ENCODE measurements at regions not wholly inside any gene's neighbourhood (a gene's known extent, or its start where the extent isn't known, plus 50 kb on each side); places are given as distances from the start of the nearest gene placed in this dataset.

DNA sequence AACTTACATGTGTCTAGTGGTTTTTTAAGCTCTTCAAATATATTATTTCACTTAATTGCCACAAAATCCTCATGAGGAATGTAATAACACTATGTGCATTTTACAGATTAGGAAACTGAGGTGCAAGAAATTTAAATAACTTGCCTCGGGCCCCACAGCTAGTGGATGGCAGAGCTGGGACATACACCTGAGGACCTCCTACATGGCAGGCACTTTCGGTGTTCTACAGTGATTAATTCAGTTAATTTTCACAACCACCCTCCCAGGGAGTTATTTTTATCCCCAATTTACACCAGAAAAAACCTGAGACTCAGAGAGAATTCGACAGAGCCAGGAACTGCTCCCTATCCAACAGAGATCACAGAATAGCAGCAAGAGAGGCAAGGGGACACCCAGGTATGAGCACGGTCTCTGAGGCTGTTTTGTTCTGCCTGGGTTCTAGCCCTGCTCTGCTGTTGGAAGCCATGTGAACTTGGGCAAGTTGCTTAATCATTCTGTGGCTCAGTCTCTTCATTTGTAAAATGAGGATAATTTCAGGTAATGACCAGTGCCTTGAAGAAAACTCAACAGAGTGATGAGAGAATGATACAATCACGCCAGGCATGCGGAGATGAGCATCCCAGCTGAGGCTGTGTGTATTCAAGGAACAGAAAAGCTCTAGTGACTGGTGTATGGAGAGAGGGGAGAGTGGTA, 82.3 kb downstream of the MYCN start:
- Histone ChIP-seq H3K4me3 (no peak overlapping the region), H3K27me3 (no peaks in the 10 kb centered on the region), H3K9me3 (replicated peaks in 1 of 3) (no peaks in the 10 kb centered on the region), H3K4me1 (replicated peaks in 1 of 2) (no peaks in the 10 kb centered on the region), H3K27ac (no peak overlapping the region), H3K36me3 (replicated peaks in 1 of 2) (no peaks in the 10 kb centered on the region)
- TF ChIP-seq, protein P1, sequence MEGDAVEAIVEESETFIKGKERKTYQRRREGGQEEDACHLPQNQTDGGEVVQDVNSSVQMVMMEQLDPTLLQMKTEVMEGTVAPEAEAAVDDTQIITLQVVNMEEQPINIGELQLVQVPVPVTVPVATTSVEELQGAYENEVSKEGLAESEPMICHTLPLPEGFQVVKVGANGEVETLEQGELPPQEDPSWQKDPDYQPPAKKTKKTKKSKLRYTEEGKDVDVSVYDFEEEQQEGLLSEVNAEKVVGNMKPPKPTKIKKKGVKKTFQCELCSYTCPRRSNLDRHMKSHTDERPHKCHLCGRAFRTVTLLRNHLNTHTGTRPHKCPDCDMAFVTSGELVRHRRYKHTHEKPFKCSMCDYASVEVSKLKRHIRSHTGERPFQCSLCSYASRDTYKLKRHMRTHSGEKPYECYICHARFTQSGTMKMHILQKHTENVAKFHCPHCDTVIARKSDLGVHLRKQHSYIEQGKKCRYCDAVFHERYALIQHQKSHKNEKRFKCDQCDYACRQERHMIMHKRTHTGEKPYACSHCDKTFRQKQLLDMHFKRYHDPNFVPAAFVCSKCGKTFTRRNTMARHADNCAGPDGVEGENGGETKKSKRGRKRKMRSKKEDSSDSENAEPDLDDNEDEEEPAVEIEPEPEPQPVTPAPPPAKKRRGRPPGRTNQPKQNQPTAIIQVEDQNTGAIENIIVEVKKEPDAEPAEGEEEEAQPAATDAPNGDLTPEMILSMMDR (IDR thresholded peaks at IDR 0.05): no peak
- no peak for TF ChIP-seq POLR2A (IDR thresholded peaks at IDR 0.05)
- intact Hi-C loops (cut with DNase I): no loop called here
- 70 to 79% (median 77%) methylated on average over 6 of the region's 6 CpGs for WGBS, 4 donors
- no peak for DNase-seq

DNA sequence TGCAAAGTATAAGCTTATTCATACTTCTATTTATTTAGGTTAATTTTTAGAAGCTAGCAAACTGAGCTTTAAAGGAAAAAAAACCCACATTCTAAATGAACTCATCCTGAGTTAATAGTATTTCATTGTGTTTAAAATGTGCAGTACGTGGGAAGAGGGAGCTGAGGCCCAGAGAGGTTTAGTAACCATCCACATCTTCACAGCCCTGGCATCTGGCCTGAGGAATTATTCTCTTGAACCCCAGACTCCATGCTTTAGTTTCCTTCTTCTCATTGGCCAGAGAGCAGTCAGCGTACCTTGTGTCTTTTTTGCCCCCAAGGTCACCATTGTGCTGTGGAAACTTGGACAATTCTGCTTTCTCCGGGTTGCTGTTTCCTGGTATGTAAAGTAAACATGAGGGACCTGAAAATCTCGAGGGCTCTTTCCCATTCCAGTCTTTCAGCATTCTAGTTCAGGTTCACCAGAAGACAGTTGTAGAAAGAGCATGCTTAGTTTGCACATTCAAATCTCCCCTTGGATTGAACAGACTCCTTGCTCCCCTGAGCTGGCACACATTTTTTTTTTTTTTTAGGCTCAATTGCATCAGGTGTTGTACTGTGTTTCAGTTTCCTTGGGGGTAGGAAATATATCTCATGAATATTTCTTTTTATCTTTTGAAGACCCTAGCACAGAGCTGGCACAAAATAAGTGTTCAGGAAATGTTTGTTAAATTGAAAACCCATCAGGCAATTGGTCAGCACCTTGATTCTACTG, 81.4 kb downstream of the MYCN start:
- Histone ChIP-seq H3K9me3 (replicated peaks in 1 of 3) (no peaks in the 10 kb centered on the region), H3K4me3 (no peak overlapping the region), H3K4me1 (replicated peaks in 1 of 2) (no peaks in the 10 kb centered on the region), H3K27ac (no peak overlapping the region), H3K27me3 (no peaks in the 10 kb centered on the region), H3K36me3 (replicated peaks in 1 of 2) (no peaks in the 10 kb centered on the region)
- 54 to 61% (median 60%) methylated on average over 4 of the region's 4 CpGs for WGBS, 4 donors
- no peak for TF ChIP-seq POLR2A (IDR thresholded peaks at IDR 0.05)
- TF ChIP-seq, protein P1 (IDR thresholded peaks at IDR 0.05): no peak
- DNase-seq: no peak
- intact Hi-C loops (cut with DNase I): no loop called here

DNA sequence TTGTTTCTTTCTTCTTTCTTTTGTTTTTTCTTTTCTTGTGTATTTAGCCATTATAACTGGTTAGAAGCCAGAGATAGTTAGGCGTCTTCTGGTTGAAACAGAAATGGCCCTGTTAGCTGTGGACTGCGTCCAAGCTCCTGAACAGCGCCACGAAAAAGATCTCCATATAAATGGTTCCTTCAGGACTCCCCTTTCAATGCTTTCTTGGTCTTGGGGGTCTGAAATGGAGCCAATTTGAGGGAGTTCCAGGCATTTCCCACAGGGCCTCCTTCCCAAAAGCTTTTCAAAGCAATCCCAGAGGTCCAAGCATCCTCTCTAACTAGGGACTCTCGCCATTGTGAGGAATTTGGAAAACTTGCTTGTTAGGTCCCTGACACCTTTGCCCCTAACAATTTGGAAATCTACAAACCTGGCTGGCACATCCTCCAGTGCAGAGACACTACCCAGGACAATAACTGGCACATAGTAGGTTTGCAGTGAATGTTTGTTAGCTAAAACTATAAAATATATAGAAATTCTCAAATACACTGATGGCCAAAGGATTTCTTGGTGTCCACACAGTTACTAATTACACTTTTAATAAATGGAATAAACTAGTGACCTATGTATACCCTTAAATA, 80.1 kb downstream of the MYCN start:
- no peaks in the 10 kb centered on the region for H3K36me3 ChIP-seq (replicated peaks in 1 of 2)
- no peaks in the 10 kb centered on the region for H3K4me1 ChIP-seq (replicated peaks in 1 of 2)
- no peaks in the 10 kb centered on the region for H3K27me3 ChIP-seq
- 84 to 95% (median 93%) methylated on average over 5 of the region's 5 CpGs for WGBS, 4 donors
- H3K9me3 ChIP-seq (replicated peaks in 1 of 3): no peaks in the 10 kb centered on the region
- no peak overlapping the region for H3K27ac ChIP-seq
- H3K4me3 ChIP-seq: no peak overlapping the region
- TF ChIP-seq, protein P1 (IDR thresholded peaks at IDR 0.05): no peak
- no peak for TF ChIP-seq POLR2A (IDR thresholded peaks at IDR 0.05)
- intact Hi-C loops (cut with DNase I): no loop called here
- DNase-seq: no peak

DNA sequence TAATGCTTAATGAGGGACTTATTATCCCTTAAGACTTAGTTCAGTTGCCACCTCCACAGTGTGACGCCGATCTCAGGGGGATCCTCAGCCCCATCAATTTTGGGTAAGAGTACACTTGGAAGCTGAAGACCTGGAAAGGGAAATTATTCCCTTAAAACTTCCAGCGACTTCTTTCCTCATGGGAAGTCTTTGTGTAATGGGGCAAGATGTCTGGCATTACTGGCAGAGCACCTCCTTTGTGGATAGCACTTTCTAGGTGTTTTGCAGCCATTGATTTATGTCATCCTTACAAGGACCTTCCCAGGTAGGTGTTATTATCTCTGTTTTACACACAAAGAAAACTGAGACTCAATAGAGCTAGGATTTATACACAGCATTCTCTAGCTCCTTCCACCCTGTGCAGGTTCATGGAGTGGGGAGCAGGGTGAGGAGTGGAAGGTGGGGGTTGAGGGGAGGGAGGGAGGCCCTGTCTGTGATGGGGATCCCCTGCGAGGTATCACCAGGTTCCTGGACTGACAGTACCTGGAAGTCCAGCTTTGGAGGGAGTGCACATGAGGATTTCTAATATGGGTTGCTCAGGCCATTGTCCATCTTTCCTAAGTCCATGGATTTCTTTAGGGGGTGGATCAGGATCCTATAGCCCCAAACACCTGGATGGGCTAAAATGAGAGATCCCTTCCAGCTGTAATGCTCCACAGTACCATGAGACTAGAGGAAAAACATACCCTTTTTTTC, 79.4 kb downstream of the MYCN start:
- Histone ChIP-seq H3K4me3 (no peak overlapping the region), H3K36me3 (replicated peaks in 1 of 2) (no peaks in the 10 kb centered on the region), H3K4me1 (replicated peaks in 1 of 2) (no peaks in the 10 kb centered on the region), H3K9me3 (replicated peaks in 1 of 3) (no peaks in the 10 kb centered on the region), H3K27ac (no peak overlapping the region), H3K27me3 (no peaks in the 10 kb centered on the region)
- intact Hi-C loops (cut with DNase I): no loop called here
- TF ChIP-seq, protein P1 (IDR thresholded peaks at IDR 0.05): no peak
- no peak for TF ChIP-seq POLR2A (IDR thresholded peaks at IDR 0.05)
- DNase-seq: no peak
- 80 to 89% (median 87%) methylated on average over 4 of the region's 4 CpGs for WGBS, 4 donors
